HG03432 (cell line): ENCODE measurements at regions not wholly inside any gene's neighbourhood (a gene's known extent, or its start where the extent isn't known, plus 50 kb on each side); places are given as distances from the start of the nearest gene placed in this dataset.
"Not testable (repeated sequence)": the region's sequence is repeated elsewhere in the genome, so short reads cannot be mapped to it uniquely, and the experiment has no call there.

Experiments used
- ATAC-seq: cut with Tn5 transposase; IDR thresholded peaks from one replicate; pipeline ENCODE4 v1.9.1; 2021; ENCODE audit warnings: mild to moderate bottlenecking, moderate library complexity; ENCODE audit not compliant: unreplicated experiment

- no peak for ATAC-seq
These were observed 217.4 kb upstream of the SLC35B3 start for GRCh38 chr6:8652710-8653109.

- ATAC-seq = no peak
These were observed 216.7 kb upstream of the SLC35B3 start for GRCh38 chr6:8651998-8652397.

GRCh38 chr6:8645212-8645611, 209.9 kb upstream of the SLC35B3 start:
- ATAC-seq = no peak

- ATAC-seq = no peak
These were observed 209.0 kb upstream of the SLC35B3 start for GRCh38 chr6:8644306-8644705.

DNA sequence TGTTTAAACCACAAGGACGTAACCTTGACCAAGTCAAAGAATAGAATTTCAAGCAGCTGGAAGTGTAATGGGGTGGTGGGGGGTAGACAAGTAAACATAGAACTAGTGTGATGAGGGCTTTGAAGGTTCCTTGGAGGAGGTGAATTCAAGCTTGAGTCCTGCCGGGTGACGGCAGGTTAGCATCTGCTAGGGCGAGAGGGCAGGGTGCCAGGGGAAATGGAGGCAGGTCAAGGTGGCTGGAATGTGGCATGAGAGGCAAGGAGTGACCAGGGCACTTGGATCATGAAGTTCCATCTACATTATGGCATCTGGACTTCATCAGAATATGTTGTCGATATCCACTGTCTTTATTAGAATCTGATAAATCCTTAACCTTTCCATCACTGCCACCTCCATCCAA, 207.5 kb upstream of the SLC35B3 start:
- no peak for ATAC-seq

DNA sequence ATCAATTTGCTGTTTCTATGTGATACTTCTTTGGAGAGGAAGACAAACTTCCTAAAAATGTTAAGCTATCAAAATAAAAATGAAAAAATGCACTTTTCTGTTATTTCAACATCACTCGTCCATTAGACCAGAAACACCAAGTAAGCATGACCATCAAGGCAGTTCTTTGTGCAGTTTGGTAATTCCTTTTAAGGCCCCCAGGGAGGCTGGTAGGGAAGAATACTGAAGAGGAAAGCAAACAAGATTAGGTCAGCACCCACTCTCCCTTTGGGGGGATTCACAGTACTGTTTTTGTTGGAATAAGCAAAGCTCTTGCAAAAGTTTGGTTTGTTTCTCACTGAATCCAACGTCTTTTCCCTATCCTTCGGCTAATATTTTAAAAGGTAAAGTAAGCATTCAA, 206.8 kb upstream of the SLC35B3 start:
- ATAC-seq = no peak

DNA sequence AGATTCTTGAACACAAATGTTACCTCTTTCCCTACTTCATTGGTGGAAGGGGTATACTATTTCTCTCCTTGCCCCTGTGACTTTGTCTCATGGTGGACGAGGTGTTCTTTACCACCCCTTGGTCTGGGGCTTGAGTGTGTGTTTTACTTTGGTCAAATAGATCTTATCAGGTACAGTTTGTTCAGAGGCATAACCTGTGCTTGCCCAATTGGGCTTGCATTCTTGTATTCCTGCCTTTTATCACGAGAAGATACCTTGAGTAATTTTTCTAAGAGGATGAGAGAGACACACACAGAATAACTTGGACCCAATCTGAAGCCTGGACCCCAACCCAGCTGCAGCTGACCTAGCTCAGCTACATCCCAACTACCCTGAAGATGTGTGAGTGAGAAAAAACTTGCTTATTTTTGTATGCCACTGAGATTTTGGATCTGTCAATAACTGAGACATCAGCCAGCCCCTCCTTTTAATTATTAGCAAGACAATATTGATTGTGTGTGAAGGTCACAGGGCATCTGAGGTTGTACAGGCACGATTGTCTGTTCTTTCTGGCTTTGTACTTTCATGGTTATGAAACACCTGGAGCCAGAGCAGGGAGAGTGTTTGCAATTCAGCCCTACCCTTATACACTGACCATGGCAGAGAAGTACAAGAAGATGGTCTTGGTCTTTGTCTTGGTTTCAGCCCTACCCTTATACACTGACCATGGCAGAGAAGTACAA, 204.7 kb upstream of the SLC35B3 start:
- ATAC-seq = no peak

- no peak for ATAC-seq
These were observed 202.7 kb upstream of the SLC35B3 start for GRCh38 chr6:8637896-8638597.

- ATAC-seq = no peak
These were observed 198.4 kb upstream of the SLC35B3 start for GRCh38 chr6:8633762-8634161.

GRCh38 chr6:8628736-8629135, 193.4 kb upstream of the SLC35B3 start:
- no peak for ATAC-seq

DNA sequence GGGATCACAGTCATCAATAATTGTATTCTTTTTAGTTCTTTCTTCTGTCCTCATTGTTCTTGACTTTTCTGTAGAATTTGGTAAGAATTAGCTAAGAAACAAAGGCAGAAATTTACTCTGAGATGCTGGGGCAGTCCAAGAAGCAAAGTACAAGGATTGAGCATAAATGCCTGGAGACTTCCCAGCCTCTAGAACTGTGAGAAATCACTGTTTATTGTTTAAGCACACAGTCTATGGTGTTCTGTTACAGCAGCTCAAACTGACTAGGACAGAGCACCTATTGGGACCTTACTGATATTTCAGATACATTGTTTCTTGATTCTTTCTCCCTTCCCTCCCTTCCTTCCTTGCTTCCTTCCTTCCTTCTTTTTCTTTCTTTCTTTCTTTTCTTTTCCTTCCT, 192.7 kb upstream of the SLC35B3 start:
- ATAC-seq = no peak

DNA sequence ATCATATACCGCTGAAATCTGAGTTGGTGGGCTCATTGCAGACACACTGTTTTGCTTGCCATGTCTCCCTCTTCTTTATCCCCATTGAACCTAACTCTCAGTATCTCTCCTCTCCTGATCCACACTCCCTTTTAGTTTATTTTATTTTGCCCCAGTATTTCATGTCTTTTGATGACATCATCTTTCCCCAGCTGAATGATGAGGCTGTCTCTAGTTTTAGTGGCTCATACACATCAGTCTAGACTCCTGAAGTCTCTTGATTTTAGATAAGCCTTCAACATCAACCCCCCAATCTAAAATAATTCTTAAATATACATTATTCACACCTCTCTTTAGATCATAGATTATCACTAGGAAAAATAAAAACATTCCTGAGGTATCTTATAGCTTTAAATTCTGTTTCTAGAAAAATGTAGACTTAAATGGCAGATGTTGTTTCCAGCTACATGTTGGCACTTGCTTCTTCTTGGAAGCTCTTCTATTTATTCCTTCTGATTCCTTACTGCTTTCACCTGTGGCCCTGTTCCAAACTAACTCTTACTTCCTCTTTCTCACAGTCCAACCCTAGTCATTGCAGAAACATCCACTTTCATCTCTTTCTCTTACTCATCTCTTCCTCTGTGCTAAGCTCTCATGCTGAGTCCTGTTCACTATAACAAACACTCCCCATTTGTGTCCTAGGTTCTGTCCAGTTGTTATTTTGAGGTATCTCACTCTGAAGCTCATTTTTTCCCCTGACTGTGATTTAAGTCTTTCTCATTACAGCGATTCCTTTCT, 191.9 kb upstream of the SLC35B3 start:
- peak; percentile 93 for ATAC-seq

DNA sequence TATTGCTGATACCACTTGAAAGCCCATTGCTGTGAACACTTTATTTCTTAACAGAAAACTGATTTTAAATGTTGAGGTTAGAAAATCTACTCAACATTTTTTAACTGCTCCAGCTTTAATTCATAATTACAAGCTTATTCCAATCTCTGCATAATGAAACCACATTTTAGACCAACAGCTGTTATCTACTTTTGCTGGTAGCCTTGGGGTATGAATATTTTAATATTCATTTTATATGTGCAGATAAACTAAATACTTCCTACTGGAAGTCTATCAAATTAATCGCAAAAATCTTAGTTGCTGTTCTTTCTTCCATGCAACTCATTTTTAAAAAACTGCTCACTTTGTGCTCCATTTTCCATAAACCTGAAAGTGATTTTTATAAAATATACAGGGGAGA, 189.3 kb upstream of the SLC35B3 start:
- no peak for ATAC-seq

GRCh38 chr6:8623441-8623840, 188.1 kb upstream of the SLC35B3 start:
- no peak for ATAC-seq

DNA sequence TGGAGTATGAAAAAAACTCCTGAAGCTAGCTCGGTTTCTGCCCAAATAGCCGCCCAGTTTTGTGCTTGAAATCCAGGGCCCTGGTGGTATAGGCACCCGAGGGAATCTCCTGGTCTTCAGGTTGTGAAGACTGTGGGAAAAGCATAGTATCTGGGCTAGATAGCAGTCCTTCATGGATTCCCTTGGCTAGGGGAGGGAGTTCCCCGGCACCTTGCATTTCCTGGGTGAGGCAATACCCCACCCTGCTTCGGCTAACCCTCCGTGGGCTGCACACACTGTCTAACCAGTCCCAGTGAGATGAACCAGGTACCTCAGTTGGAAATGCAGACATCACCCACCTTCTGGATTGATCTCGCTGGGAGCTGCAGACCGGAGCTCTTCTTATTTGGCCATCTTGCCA, 184.5 kb upstream of the SLC35B3 start:
- ATAC-seq = no peak

DNA sequence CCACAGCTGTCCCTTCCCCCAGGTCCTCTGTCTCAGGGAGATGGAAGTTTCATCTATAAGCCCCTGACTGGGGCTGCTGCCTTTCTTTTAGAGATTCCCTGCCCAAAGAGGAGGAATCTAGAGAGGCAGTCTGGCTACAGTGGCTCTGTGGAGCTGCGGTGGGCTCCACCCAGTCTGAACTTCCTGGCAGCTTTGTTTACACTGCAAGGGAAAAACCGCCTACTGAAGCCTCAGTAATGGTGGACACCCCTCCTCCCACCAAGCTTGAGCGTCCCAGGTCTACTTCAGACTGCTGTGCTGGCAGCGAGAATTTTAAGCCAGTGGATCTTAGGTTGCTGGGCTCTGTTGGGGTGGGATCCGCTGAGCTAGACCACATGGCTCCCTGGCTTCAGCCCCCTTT, 184.1 kb upstream of the SLC35B3 start:
- ATAC-seq = not testable (repeated sequence)

GRCh38 chr6:8608737-8609136, 173.4 kb upstream of the SLC35B3 start:
- ATAC-seq = no peak

- ATAC-seq = no peak
These were observed 154.8 kb upstream of the SLC35B3 start for GRCh38 chr6:8589941-8590729.

GRCh38 chr6:8588176-8588575, 152.8 kb upstream of the SLC35B3 start:
- ATAC-seq = no peak

GRCh38 chr6:8583291-8583690, 147.9 kb upstream of the SLC35B3 start:
- ATAC-seq = no peak

DNA sequence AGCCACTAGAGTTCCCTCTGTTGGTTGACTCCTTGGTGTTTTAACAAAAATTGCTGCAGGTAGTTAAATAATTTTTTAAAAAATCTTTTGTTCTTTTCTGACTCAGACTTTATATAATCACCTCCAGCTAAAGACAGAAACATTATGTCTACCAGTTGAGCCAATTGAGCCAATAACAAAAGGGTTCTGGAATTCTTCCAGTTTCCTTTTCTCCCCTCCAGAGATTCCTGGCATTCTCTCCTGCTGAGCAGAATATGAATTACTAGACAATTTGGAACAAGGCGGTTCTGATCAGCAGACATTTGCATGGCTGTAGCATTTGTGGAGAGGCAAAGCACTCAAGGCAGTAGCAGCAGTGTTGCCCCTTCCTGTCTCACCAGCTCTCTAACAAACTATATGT, 144.0 kb upstream of the SLC35B3 start:
- ATAC-seq = no peak
